IMR-90 (cell line): ENCODE measurements at regions not wholly inside any gene's neighbourhood (a gene's known extent, or its start where the extent isn't known, plus 50 kb on each side); places are given as distances from the start of the nearest gene placed in this dataset.

Experiments
- ATAC-seq: fragments of 200-7000 bp; cut with Tn5 transposase; 2 replicates; pipeline ENCODE4 v1.9.1; 2020; ENCODE audit warnings: low read depth, mild to moderate bottlenecking, moderate library complexity
- BruUV-seq: library from RNA; stranded (reverse); fragments of 400-500 nt; replicated peaks from 2 replicates; lab custom pipeline; 2021; lab: Mats Ljungman, UMichigan
- CTCF ChIA-PET: fragments of 300-600 bp; formaldehyde crosslinking; extraction: SDS; loops from one replicate; lab custom pipeline; 2021; ENCODE audit warnings: antibody characterized with exemption; lab: Yijun Ruan, JAX
- POLR2A ChIA-PET: fragments of 300-600 bp; sonication (Branson Sonifier 250); formaldehyde crosslinking; loops from one replicate; lab custom pipeline; 2022; ENCODE audit warnings: antibody characterized with exemption; ENCODE audit not compliant: unreplicated experiment; lab: Charles Lee
- DNase-seq: peaks from one replicate; pipeline ENCODE4 v3.0.0; 2013
- H2AFZ ChIP-seq: replicated peaks from 2 replicates; pipeline ENCODE3; 2013; ENCODE audit warnings: low read length, mild to moderate bottlenecking; ENCODE audit not compliant: poor library complexity
- H2AK5ac ChIP-seq: 2 replicates; pipeline ENCODE4 v1.6.1; 2013; ENCODE audit warnings: low read depth, low read length, inconsistent platforms
- H2AK9ac ChIP-seq: replicated peaks from 2 replicates; pipeline ENCODE3; 2013; ENCODE audit warnings: mild to moderate bottlenecking, low read depth, low read length, moderate library complexity; ENCODE audit not compliant: poor library complexity
- H2BK120ac ChIP-seq: 2 replicates; pipeline ENCODE4 v1.6.1; 2013; ENCODE audit warnings: low read depth, low read length, inconsistent platforms
- H2BK15ac ChIP-seq: 3 replicates; pipeline ENCODE4 v1.6.1; 2013; ENCODE audit warnings: low read depth, low read length, inconsistent platforms
- H2BK20ac ChIP-seq: 2 replicates; pipeline ENCODE4 v1.6.1; 2013; ENCODE audit warnings: low read depth, mild to moderate bottlenecking, inconsistent platforms, low read length, moderate library complexity
- H2BK5ac ChIP-seq: 2 replicates; pipeline ENCODE4 v1.6.1; 2013; ENCODE audit warnings: mild to moderate bottlenecking, low read depth, low read length, inconsistent platforms; ENCODE audit not compliant: poor library complexity, severe bottlenecking
- H3K14ac ChIP-seq: replicated peaks from 2 replicates; pipeline ENCODE4 v1.6.1; 2013; ENCODE audit warnings: low read depth, low read length, inconsistent platforms
- H3K18ac ChIP-seq: 2 replicates; pipeline ENCODE4 v1.6.1; 2013; ENCODE audit warnings: low read depth, low read length, control low read depth
- H3K23ac ChIP-seq: 2 replicates; pipeline ENCODE4 v1.6.1; 2013; ENCODE audit warnings: low read depth, low read length, inconsistent platforms
- H3K27ac ChIP-seq: 2 replicates; pipeline ENCODE4 v1.5.1; 2013; ENCODE audit warnings: mild to moderate bottlenecking, control low read depth, low read length; ENCODE audit not compliant: insufficient read depth
- H3K27me3 ChIP-seq: 2 replicates; pipeline ENCODE4 v1.6.1; 2013; ENCODE audit warnings: low read length; ENCODE audit not compliant: control insufficient read depth, insufficient read depth
- H3K36me3 ChIP-seq: 2 replicates; pipeline ENCODE4 v1.6.1; 2013; ENCODE audit warnings: low read length, mixed read lengths; ENCODE audit not compliant: control insufficient read depth, insufficient read depth
- H3K4ac ChIP-seq: 2 replicates; pipeline ENCODE4 v1.6.1; 2013; ENCODE audit warnings: low read depth, low read length, inconsistent platforms
- H3K4me1 ChIP-seq: 2 replicates; pipeline ENCODE4 v1.6.1; 2013; ENCODE audit warnings: low read length, mixed read lengths; ENCODE audit not compliant: control insufficient read depth, insufficient read depth
- H3K4me2 ChIP-seq: 2 replicates; pipeline ENCODE4 v1.6.1; 2013; ENCODE audit warnings: low read depth, mild to moderate bottlenecking, control low read depth, low read length, moderate library complexity
- H3K4me3 ChIP-seq: 2 replicates; pipeline ENCODE4 v1.5.1; 2013; ENCODE audit warnings: low read depth, mild to moderate bottlenecking, control low read depth, low read length, moderate library complexity; ENCODE audit not compliant: insufficient read depth
- H3K56ac ChIP-seq: 2 replicates; pipeline ENCODE4 v1.6.1; 2013; ENCODE audit warnings: low read length, inconsistent platforms; ENCODE audit not compliant: insufficient read depth; ENCODE audit errors: extremely low read depth
- H3K79me1 ChIP-seq, 2 experiments: 2 replicates each; pipeline ENCODE4 v1.6.1; 2013; ENCODE audit warnings: low read length in 2 of 2, inconsistent platforms in 1 of 2, low read depth in 1 of 2
- H3K9ac ChIP-seq: 2 replicates; pipeline ENCODE4 v1.6.1; 2013; ENCODE audit warnings: low read depth, low read length, control low read depth
- H3K9me1 ChIP-seq: 2 replicates; pipeline ENCODE4 v1.6.1; 2013; ENCODE audit warnings: low read length, inconsistent platforms; ENCODE audit not compliant: insufficient read depth
- H3K9me3 ChIP-seq: 2 replicates; pipeline ENCODE4 v1.6.1; 2013; ENCODE audit warnings: low read length; ENCODE audit not compliant: control insufficient read depth, insufficient read depth
- H4K20me1 ChIP-seq: 2 replicates; pipeline ENCODE4 v1.6.1; 2013; ENCODE audit warnings: low read length, inconsistent platforms; ENCODE audit not compliant: insufficient read depth
- H4K5ac ChIP-seq: 2 replicates; pipeline ENCODE4 v1.6.1; 2013; ENCODE audit warnings: mild to moderate bottlenecking, low read depth, low read length, control low read depth
- H4K8ac ChIP-seq, 2 experiments: 2 replicates each; pipeline ENCODE4 v1.6.1; 2013; ENCODE audit warnings: low read depth in 2 of 2, low read length in 2 of 2, control low read depth in 1 of 2, inconsistent platforms in 1 of 2
- H4K91ac ChIP-seq: 2 replicates; pipeline ENCODE4 v1.6.1; 2013; ENCODE audit warnings: low read depth, low read length, inconsistent platforms; ENCODE audit not compliant: insufficient read depth
- BHLHE40 ChIP-seq: fragments of 150-350 bp; IDR thresholded peaks from 2 replicates; pipeline ENCODE4 v1.6.1; 2016; ENCODE audit warnings: mild to moderate bottlenecking, low read depth, low read length
- CEBPB ChIP-seq: IDR thresholded peaks from 2 replicates; pipeline ENCODE4 v1.6.1; 2012; ENCODE audit warnings: low read depth, low read length, improper control_type of control experiment
- CHD1 ChIP-seq: IDR thresholded peaks from 2 replicates; pipeline ENCODE4 v1.6.1; 2012; ENCODE audit warnings: low read depth, low read length, improper control_type of control experiment
- CTCF ChIP-seq: conservative IDR thresholded peaks from 2 replicates; pipeline ENCODE4 v1.5.1; 2012; ENCODE audit warnings: mild to moderate bottlenecking, low read depth, low read length, improper control_type of control experiment
- ELK1 ChIP-seq: fragments of 150-350 bp; IDR thresholded peaks from 2 replicates; pipeline ENCODE4 v1.6.1; 2016; ENCODE audit warnings: low read depth, mild to moderate bottlenecking, low read length, moderate library complexity, borderline replicate concordance
- FOS ChIP-seq: fragments of 150-350 bp; IDR thresholded peaks from 2 replicates; pipeline ENCODE4 v1.6.1; 2016; ENCODE audit warnings: low read depth, low read length
- MAFK ChIP-seq: IDR thresholded peaks from 2 replicates; pipeline ENCODE4 v1.6.1; 2012; ENCODE audit warnings: low read depth, low read length, improper control_type of control experiment
- MAZ ChIP-seq: IDR thresholded peaks from 2 replicates; pipeline ENCODE4 v1.6.1; 2012; ENCODE audit warnings: low read depth, mild to moderate bottlenecking, low read length, improper control_type of control experiment, moderate library complexity, borderline replicate concordance
- MXI1 ChIP-seq: IDR thresholded peaks from 2 replicates; pipeline ENCODE4 v1.6.1; 2012; ENCODE audit warnings: low read depth, mild to moderate bottlenecking, low read length, moderate library complexity, borderline replicate concordance
- NFE2L2 ChIP-seq: fragments of 150-350 bp; IDR thresholded peaks from 2 replicates; pipeline ENCODE4 v1.6.1; 2016; ENCODE audit warnings: low read depth, mild to moderate bottlenecking, low read length
- POLR2A ChIP-seq: IDR thresholded peaks from 2 replicates; pipeline ENCODE4 v1.6.1; 2012; ENCODE audit warnings: mild to moderate bottlenecking, low read depth, low read length
- RAD21 ChIP-seq: IDR thresholded peaks from 2 replicates; pipeline ENCODE4 v1.6.1; 2012; ENCODE audit warnings: low read length, improper control_type of control experiment
- RCOR1 ChIP-seq: IDR thresholded peaks from 2 replicates; pipeline ENCODE4 v1.6.1; 2012; ENCODE audit warnings: mild to moderate bottlenecking, low read length, improper control_type of control experiment; ENCODE audit not compliant: insufficient replicate concordance
- RFX5 ChIP-seq: IDR thresholded peaks from 2 replicates; pipeline ENCODE4 v1.8.0; 2012; ENCODE audit warnings: low read depth, mild to moderate bottlenecking, low read length, moderate library complexity
- SMC3 ChIP-seq: fragments of 150-350 bp; IDR thresholded peaks from 2 replicates; pipeline ENCODE4 v1.6.1; 2016; ENCODE audit warnings: low read depth, mild to moderate bottlenecking, antibody characterized with exemption, low read length, moderate library complexity
- USF2 ChIP-seq: fragments of 150-350 bp; IDR thresholded peaks from 2 replicates; pipeline ENCODE4 v1.6.1; 2017; ENCODE audit warnings: mild to moderate bottlenecking, antibody characterized with exemption, low read length, low read depth
- WGBS, 2 experiments: methylation state at CpG; one replicate each; pipeline versions ENCODE4 v1.1.5 to v1.1.7; 2013; ENCODE audit warnings: missing lambda C conversion rate in 2 of 2; ENCODE audit not compliant: insufficient read length in 1 of 2; ENCODE audit errors: extremely low coverage in 2 of 2; 5-methylcytosine and 5-hydroxymethylcytosine counted together
- dilution Hi-C: fragments of 300-500 bp; cut with HindIII; formaldehyde crosslinking; loops from one replicate; pipeline ENCODE4 v1.14.3; 2018; ENCODE audit warnings: low sequenced_read_pairs; ENCODE audit not compliant: unreplicated experiment
- in situ Hi-C: fragments of 300-500 bp; cut with MboI; formaldehyde crosslinking; loops from 3 replicates; pipeline ENCODE4 v1.14.3; 2019; ENCODE audit warnings: low sequenced_read_pairs, inconsistent platforms, mixed read lengths
- intact Hi-C: fragments of 100-400 bp; cut with micrococcal nuclease; formaldehyde crosslinking; loops from 2 replicates; pipeline ENCODE4 v1.10.0; 2022

GRCh38 chr1:68801440-68801839 lies 304.6 kb upstream of the DEPDC1 start:
- H2AK5ac ChIP-seq = no peak overlapping the region
- H3K9ac ChIP-seq = no peak overlapping the region
- no TSS peak for BruUV-seq
- ChIA-PET CTCF (no interaction called here), POLR2A (no interaction called here)
- H3K27ac ChIP-seq = no peak overlapping the region
- H3K4me1 ChIP-seq = no peaks in the 10 kb centered on the region
- H3K9me1 ChIP-seq = no peaks in the 10 kb centered on the region
- H3K14ac ChIP-seq = no peak overlapping the region
- H2BK20ac ChIP-seq = no peak overlapping the region
- no peaks in the 10 kb centered on the region for H4K20me1 ChIP-seq
- H4K8ac ChIP-seq = no peak overlapping the region
- 33% methylated on average over 3 of the region's 5 CpGs; no CpG with 5 or more reads in 1 of the 2 experiments for WGBS, 2 experiments
- H3K56ac ChIP-seq = no peak overlapping the region
- H3K36me3 ChIP-seq = no peaks in the 10 kb centered on the region
- dilution Hi-C loops (no loop called here), intact Hi-C loops (no loop called here), in situ Hi-C loops (no loop called here)
- ATAC-seq (no peak), DNase-seq (no peak)
- no peak overlapping the region for H2BK5ac ChIP-seq
- H4K5ac ChIP-seq = no peak overlapping the region
- H3K23ac ChIP-seq = no peak overlapping the region
- no peak overlapping the region for H2AK9ac ChIP-seq
- H3K18ac ChIP-seq = no peak overlapping the region
- no peaks in the 10 kb centered on the region for H3K27me3 ChIP-seq
- no peak overlapping the region for H3K4me2 ChIP-seq
- H4K91ac ChIP-seq = no peak overlapping the region
- H3K9me3 ChIP-seq = no peaks in the 10 kb centered on the region
- no peak overlapping the region for H2BK15ac ChIP-seq
- no peak overlapping the region for H3K4ac ChIP-seq
- no peak overlapping the region for H2AFZ ChIP-seq
- no peaks in the 10 kb centered on the region for H3K79me1 ChIP-seq
- H3K4me3 ChIP-seq = no peak overlapping the region
- no peak overlapping the region for H2BK120ac ChIP-seq
- TF ChIP-seq FOS = no peak
- no peak for TF ChIP-seq MXI1
- TF ChIP-seq RAD21 = no peak
- TF ChIP-seq CEBPB = no peak
- no peak for TF ChIP-seq BHLHE40
- no peak for TF ChIP-seq USF2
- TF ChIP-seq MAZ = no peak
- TF ChIP-seq ELK1 = no peak
- no peak for TF ChIP-seq CHD1
- TF ChIP-seq POLR2A = no peak
- no peak for TF ChIP-seq MAFK
- TF ChIP-seq RFX5 = no peak
- TF ChIP-seq NFE2L2 = no peak
- TF ChIP-seq CTCF = no peak
- no peak for TF ChIP-seq SMC3
- TF ChIP-seq RCOR1 = no peak
